ENCODE measurements at regions not wholly inside any gene's neighbourhood (a gene's known extent, or its start where the extent isn't known, plus 50 kb on each side); places are given as distances from the start of the nearest gene placed in this dataset.

DNA sequence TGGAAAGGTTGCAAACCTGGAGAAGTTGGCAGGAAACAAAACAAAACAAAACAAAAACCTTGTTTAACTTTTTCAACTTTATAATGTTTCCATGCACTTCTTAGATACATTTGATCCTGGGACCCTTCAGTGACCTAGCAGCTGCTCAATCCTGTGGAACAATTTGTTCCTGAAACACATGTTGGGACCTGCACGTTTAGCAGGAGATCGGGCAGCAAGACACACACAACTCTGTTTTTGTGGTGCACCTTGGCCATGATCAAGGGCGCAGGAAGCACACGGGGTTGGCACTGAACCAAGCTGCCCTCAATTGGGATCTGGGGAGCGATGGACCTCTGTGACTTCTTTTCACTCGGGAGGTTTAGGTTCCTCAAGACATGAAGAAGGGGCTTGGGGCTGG lies 268.7 kb downstream of the LOXHD1 start:
- Histone ChIP-seq H3K4me1 (ENCODE audit: insufficient read depth, low read length) (peaks cover 3% of the 10 kb centered on the region; the same call in 1 of the 2 replicates), H3K27me3 (ENCODE audit: insufficient read depth, low read length) (no peaks in the 10 kb centered on the region), H3K36me3 (ENCODE audit: insufficient read depth, low read length) (no peaks in the 10 kb centered on the region), H3K27ac (ENCODE audit: low read depth, low read length) (no peak overlapping the region), H3K9me3 (ENCODE audit: insufficient read depth, low read depth, low read length) (no peaks in the 10 kb centered on the region), H3K4me3 (ENCODE audit: low read length) (no peak overlapping the region), H3K9ac (ENCODE audit: low read depth, low read length) (no peak overlapping the region)
- 89% methylated on average over 6 of the region's 6 CpGs for WGBS

DNA sequence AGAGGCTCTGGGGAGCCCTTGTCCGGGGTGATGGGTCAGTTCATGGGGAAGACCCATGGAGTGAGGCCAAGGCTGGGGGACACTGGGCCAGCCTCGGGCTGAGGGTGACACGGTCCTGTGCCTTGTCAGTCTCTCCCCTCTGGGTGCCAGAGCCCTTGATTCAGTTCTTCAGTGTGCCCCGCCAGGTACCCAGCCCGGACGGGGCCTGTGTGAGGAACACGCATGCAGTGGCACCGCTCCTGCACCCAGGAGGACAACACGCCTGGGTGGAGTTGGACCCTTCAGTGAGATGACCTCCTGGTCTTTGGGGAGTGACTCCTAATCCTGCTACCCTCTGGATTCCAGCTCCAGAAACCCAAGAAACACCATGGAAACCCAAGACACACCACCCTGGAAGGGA lies 264.4 kb downstream of the LOXHD1 start:
- H3K27ac ChIP-seq (ENCODE audit: low read depth, low read length) = no peak overlapping the region
- H3K9ac ChIP-seq (ENCODE audit: low read depth, low read length) = no peak overlapping the region
- H3K27me3 ChIP-seq (ENCODE audit: insufficient read depth, low read length) = no peaks in the 10 kb centered on the region
- H3K4me3 ChIP-seq (ENCODE audit: low read length) = no peak overlapping the region
- H3K9me3 ChIP-seq (ENCODE audit: insufficient read depth, low read depth, low read length) = no peaks in the 10 kb centered on the region
- H3K36me3 ChIP-seq (ENCODE audit: insufficient read depth, low read length) = no peaks in the 10 kb centered on the region
- H3K4me1 ChIP-seq (ENCODE audit: insufficient read depth, low read length) = no peaks in the 10 kb centered on the region
- 93% methylated on average over 9 of the region's 9 CpGs for WGBS

DNA sequence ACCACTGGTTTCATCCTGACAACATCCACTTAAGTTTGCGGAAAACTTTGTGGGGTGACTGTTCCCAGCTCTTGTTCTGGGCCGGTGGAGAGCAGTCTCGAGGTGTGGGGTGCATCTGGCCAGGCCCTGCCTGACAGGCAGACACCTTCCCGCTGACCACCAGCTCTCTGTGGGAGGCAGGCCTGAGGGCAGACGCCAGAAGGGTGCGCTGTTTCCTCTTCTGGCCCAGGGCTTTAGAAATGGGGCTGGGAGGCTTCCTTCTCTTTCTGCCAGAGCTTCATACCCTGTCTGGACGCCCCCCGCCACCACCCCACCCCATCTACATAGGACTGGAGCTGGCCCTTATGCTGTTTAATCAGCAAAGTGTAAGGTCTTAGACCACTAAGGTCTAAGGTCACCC lies 263.8 kb downstream of the LOXHD1 start:
- H3K27me3 ChIP-seq (ENCODE audit: insufficient read depth, low read length) = no peaks in the 10 kb centered on the region
- 40% methylated on average over 8 of the region's 8 CpGs for WGBS
- H3K4me1 ChIP-seq (ENCODE audit: insufficient read depth, low read length) = no peaks in the 10 kb centered on the region
- H3K27ac ChIP-seq (ENCODE audit: low read depth, low read length) = no peak overlapping the region
- no peaks in the 10 kb centered on the region for H3K36me3 ChIP-seq (ENCODE audit: insufficient read depth, low read length)
- H3K4me3 ChIP-seq (ENCODE audit: low read length) = no peak overlapping the region
- H3K9ac ChIP-seq (ENCODE audit: low read depth, low read length) = no peak overlapping the region
- H3K9me3 ChIP-seq (ENCODE audit: insufficient read depth, low read depth, low read length) = no peaks in the 10 kb centered on the region

DNA sequence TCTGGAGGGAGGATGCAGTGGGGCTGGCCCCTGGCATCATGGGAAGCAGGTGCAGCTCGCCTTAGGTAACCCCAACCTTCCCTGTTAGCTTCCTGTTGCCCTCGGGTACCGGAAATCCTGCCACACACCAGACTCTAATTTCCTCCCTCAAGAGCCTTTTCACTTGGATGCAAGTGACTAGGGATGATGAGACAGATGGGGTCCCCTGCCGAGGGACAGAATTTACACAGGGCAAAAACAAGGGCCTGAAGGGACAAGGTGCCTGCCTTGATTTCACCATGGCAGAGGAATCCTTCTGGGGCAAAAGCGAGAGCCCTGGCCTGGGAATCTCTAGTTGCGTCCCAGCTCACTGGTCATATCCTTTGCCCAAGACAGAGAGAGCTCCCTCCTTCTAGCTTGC lies 263.1 kb downstream of the LOXHD1 start:
- 91% methylated on average over 6 of the region's 6 CpGs for WGBS
- Histone ChIP-seq H3K36me3 (ENCODE audit: insufficient read depth, low read length) (no peaks in the 10 kb centered on the region), H3K9me3 (ENCODE audit: insufficient read depth, low read depth, low read length) (no peaks in the 10 kb centered on the region), H3K4me1 (ENCODE audit: insufficient read depth, low read length) (no peaks in the 10 kb centered on the region), H3K4me3 (ENCODE audit: low read length) (no peak overlapping the region), H3K27ac (ENCODE audit: low read depth, low read length) (no peak overlapping the region), H3K9ac (ENCODE audit: low read depth, low read length) (no peak overlapping the region), H3K27me3 (ENCODE audit: insufficient read depth, low read length) (no peaks in the 10 kb centered on the region)

DNA sequence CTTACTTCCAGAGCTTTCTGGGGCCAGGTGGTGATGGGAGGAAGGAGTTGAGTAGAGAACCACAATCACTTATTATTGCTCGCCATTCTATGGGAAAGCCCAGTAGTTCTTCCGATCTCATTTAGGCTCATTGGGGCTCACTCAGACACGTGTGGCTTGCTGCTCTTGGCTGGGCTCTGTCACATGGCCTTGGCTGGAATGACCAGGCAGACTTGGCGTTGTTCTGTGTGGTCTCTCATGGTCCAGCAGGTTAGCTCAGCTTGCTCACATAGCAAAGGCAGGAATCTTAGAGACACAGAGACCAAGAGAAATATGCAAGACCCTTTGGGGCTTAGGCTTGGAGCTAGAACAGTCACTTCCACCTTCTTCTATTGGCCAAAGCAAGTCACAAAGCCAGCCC lies 261.2 kb downstream of the LOXHD1 start:
- WGBS = 92% methylated on average over 4 of the region's 4 CpGs

DNA sequence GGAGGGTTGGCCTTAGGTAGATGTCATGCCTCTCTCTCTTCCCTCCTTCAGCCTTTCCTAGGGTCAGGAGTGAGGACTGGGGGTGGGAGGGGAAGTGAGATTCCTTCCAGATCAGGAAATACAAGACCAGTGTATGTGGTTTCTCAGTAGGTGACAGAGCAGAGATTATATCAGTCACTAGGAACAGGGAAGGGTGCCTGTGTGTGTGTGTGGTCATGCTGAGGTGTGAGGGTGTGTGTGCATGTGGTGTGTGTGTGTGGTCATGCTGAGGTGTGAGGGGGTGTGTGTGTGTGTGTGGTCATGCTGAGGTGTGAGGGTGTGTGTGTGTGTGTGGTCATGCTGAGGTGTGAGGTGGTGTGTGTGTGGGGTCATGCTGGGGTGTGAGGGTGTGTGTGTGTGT lies 259.8 kb downstream of the LOXHD1 start:
- no peaks in the 10 kb centered on the region for H3K9me3 ChIP-seq (ENCODE audit: insufficient read depth, low read depth, low read length)
- no peaks in the 10 kb centered on the region for H3K27me3 ChIP-seq (ENCODE audit: insufficient read depth, low read length)
- H3K9ac ChIP-seq (ENCODE audit: low read depth, low read length) = no peak overlapping the region
- no peak overlapping the region for H3K4me3 ChIP-seq (ENCODE audit: low read length)
- no peak overlapping the region for H3K27ac ChIP-seq (ENCODE audit: low read depth, low read length)
- no peaks in the 10 kb centered on the region for H3K4me1 ChIP-seq (ENCODE audit: insufficient read depth, low read length)
- H3K36me3 ChIP-seq (ENCODE audit: insufficient read depth, low read length) = no peaks in the 10 kb centered on the region

More for the DNA sequence above, 261.2 kb downstream of the LOXHD1 start:
- Histone ChIP-seq H3K4me3 (ENCODE audit: low read length) (no peak overlapping the region), H3K36me3 (ENCODE audit: insufficient read depth, low read length) (no peaks in the 10 kb centered on the region), H3K9me3 (ENCODE audit: insufficient read depth, low read depth, low read length) (no peaks in the 10 kb centered on the region), H3K9ac (ENCODE audit: low read depth, low read length) (no peak overlapping the region), H3K4me1 (ENCODE audit: insufficient read depth, low read length) (no peaks in the 10 kb centered on the region), H3K27ac (ENCODE audit: low read depth, low read length) (no peak overlapping the region), H3K27me3 (ENCODE audit: insufficient read depth, low read length) (no peaks in the 10 kb centered on the region)

DNA sequence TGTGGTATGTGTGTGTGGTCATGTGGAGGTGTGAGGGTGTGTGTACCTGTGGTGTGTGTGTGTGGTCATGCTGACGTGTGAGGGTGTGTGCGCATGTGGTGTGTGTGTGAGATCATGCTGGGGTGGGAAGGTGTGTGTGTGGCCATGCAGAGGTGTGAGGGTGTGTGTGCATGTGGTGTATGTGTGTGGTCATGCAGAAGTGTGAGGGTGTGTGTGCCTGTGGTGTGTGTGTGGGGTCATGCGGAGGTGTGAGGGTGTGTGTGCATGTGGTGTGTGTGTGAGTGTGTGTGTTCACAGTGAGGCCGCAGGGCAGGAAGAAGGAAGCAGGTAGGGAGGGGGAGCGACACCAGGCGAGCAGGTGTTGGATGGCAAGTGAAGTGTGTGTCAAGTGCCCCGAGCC lies 259.0 kb downstream of the LOXHD1 start:
- H3K27ac ChIP-seq (ENCODE audit: low read depth, low read length) = no peak overlapping the region
- no peaks in the 10 kb centered on the region for H3K4me1 ChIP-seq (ENCODE audit: insufficient read depth, low read length)
- H3K9ac ChIP-seq (ENCODE audit: low read depth, low read length) = no peak overlapping the region
- H3K9me3 ChIP-seq (ENCODE audit: insufficient read depth, low read depth, low read length) = no peaks in the 10 kb centered on the region
- 89% methylated on average over 7 of the region's 7 CpGs for WGBS
- no peaks in the 10 kb centered on the region for H3K36me3 ChIP-seq (ENCODE audit: insufficient read depth, low read length)
- H3K27me3 ChIP-seq (ENCODE audit: insufficient read depth, low read length) = no peaks in the 10 kb centered on the region
- no peak overlapping the region for H3K4me3 ChIP-seq (ENCODE audit: low read length)

DNA sequence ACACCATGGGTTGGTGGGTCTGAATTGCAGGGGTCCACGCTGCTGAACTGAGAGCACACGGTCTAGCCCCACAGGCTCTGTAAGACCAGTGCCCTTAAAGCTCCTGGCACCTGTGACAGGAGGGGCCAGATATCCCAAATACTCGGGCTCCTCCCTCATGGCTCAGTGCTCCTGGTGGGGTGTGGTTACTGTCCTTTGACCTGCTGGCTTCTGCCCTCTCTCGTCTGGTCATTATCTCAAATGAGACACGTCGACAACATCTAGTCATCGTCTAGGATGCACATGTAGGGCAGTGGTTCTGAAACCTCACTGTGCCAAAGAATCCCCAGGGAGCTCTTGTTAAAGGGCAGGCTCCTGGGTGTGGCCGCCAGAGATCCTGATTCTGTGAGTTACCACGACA lies 258.4 kb downstream of the LOXHD1 start:
- no peak overlapping the region for H3K4me3 ChIP-seq (ENCODE audit: low read length)
- 93% methylated on average over 9 of the region's 9 CpGs for WGBS
- no peaks in the 10 kb centered on the region for H3K4me1 ChIP-seq (ENCODE audit: insufficient read depth, low read length)
- H3K9ac ChIP-seq (ENCODE audit: low read depth, low read length) = no peak overlapping the region
- H3K9me3 ChIP-seq (ENCODE audit: insufficient read depth, low read depth, low read length) = no peaks in the 10 kb centered on the region
- no peaks in the 10 kb centered on the region for H3K27me3 ChIP-seq (ENCODE audit: insufficient read depth, low read length)
- H3K36me3 ChIP-seq (ENCODE audit: insufficient read depth, low read length) = no peaks in the 10 kb centered on the region
- no peak overlapping the region for H3K27ac ChIP-seq (ENCODE audit: low read depth, low read length)

DNA sequence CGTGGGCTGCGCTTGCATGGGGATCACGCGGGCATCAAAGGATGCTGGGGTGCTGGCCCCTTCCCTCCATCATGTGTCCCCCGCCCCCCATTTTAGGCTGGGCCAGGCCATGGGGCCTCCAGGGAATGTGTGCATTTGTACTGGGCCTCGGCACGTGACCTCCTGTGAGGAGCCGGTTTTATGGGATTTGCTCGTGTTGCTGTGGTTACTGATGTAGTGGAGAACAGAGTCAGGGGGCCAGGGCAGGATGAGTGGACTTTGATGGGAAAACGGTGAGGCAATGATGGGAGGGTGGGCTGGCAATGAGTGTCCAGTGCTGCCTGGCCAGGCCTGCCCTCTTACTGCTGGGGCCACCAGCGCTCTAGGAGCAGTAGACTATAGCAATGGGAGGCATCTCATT lies 257.7 kb downstream of the LOXHD1 start:
- Histone ChIP-seq H3K9ac (ENCODE audit: low read depth, low read length) (no peak overlapping the region), H3K27ac (ENCODE audit: low read depth, low read length) (no peak overlapping the region), H3K4me1 (ENCODE audit: insufficient read depth, low read length) (no peaks in the 10 kb centered on the region), H3K27me3 (ENCODE audit: insufficient read depth, low read length) (no peaks in the 10 kb centered on the region), H3K4me3 (ENCODE audit: low read length) (no peak overlapping the region), H3K9me3 (ENCODE audit: insufficient read depth, low read depth, low read length) (no peaks in the 10 kb centered on the region), H3K36me3 (ENCODE audit: insufficient read depth, low read length) (no peaks in the 10 kb centered on the region)
- WGBS = 94% methylated on average over 11 of the region's 11 CpGs

DNA sequence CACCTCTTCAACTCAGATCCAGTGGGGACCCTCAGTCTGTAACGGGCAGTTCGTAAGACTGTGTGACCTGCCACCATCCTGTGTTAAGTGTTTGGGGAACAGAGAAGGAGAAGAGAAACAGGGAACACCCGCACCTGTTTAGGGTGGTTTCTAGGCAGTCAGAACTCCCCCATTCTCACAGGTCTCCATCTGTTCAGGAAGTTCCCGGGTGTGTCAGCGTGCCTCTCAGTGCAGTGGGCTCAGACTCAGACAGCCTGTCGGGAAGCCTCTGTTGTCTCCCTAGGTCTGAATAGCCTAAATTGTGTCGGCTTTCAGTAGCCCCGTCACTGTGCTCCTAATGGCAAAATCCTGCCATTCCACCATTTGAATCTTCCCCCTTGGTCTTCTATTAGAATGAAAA lies 256.6 kb downstream of the LOXHD1 start:
- Histone ChIP-seq H3K9ac (ENCODE audit: low read depth, low read length) (no peak overlapping the region), H3K36me3 (ENCODE audit: insufficient read depth, low read length) (no peaks in the 10 kb centered on the region), H3K27ac (ENCODE audit: low read depth, low read length) (no peak overlapping the region), H3K9me3 (ENCODE audit: insufficient read depth, low read depth, low read length) (no peaks in the 10 kb centered on the region), H3K27me3 (ENCODE audit: insufficient read depth, low read length) (no peaks in the 10 kb centered on the region), H3K4me3 (ENCODE audit: low read length) (no peak overlapping the region), H3K4me1 (ENCODE audit: insufficient read depth, low read length) (no peaks in the 10 kb centered on the region)
- WGBS = 87% methylated on average over 8 of the region's 8 CpGs

DNA sequence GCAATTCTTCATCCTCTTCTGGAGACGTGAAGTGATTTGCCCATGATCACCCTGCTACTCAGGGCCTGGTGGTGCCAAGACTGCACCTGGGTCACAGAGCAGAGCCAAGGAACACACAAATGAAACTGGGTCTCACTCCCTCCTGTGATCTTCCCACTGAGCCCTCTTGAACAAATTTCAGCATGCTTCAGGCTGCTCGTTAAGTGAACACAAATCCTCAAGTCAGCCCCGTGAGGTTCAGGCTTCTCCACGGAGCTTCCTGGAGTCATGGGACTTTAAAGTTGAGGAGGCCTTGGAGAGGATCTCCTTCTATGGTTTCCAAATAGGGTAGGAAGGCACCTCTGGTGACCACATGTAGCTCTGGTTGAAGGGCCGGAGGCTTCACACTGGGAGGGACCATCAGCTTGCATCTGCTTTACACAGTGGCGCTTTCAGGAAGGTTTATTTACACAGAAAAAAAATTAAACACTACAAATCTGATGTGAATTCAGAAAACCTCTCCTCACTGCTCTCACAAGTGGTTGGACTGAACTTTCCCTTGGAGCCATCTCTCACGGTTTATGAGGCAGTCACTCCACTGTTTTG lies 255.4 kb downstream of the LOXHD1 start:
- no peak overlapping the region for H3K27ac ChIP-seq (ENCODE audit: low read depth, low read length)
- no peaks in the 10 kb centered on the region for H3K9me3 ChIP-seq (ENCODE audit: insufficient read depth, low read depth, low read length)
- WGBS = 92% methylated on average over 7 of the region's 7 CpGs
- H3K27me3 ChIP-seq (ENCODE audit: insufficient read depth, low read length) = no peaks in the 10 kb centered on the region
- no peak overlapping the region for H3K4me3 ChIP-seq (ENCODE audit: low read length)
- no peaks in the 10 kb centered on the region for H3K36me3 ChIP-seq (ENCODE audit: insufficient read depth, low read length)
- no peak overlapping the region for H3K9ac ChIP-seq (ENCODE audit: low read depth, low read length)
- no peaks in the 10 kb centered on the region for H3K4me1 ChIP-seq (ENCODE audit: insufficient read depth, low read length)

DNA sequence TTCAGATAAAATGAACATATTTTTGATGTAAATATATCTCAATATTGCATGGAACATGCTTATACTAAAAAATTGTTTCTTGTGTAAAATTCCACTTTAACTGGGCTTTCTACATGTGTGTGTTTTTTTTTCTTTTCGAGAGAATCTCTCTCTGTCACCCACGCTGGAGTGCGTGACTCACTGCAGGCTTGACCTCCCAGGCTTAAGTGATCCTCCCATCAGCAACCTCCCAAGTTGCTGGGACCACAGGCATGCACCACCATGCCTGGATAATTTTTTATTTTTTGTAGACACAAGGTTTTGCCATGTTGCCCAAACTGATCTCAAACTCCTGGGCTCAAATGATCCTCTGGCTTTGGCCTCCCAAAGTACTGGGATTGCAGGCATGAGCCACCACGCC lies 254.6 kb downstream of the LOXHD1 start:
- H3K27ac ChIP-seq (ENCODE audit: low read depth, low read length) = no peak overlapping the region

More for the DNA sequence above, 254.6 kb downstream of the LOXHD1 start:
- WGBS = 79% methylated on average over 4 of the region's 4 CpGs
- Histone ChIP-seq H3K36me3 (ENCODE audit: insufficient read depth, low read length) (no peaks in the 10 kb centered on the region), H3K4me3 (ENCODE audit: low read length) (no peak overlapping the region), H3K4me1 (ENCODE audit: insufficient read depth, low read length) (no peaks in the 10 kb centered on the region), H3K27me3 (ENCODE audit: insufficient read depth, low read length) (no peaks in the 10 kb centered on the region), H3K9ac (ENCODE audit: low read depth, low read length) (no peak overlapping the region), H3K9me3 (ENCODE audit: insufficient read depth, low read depth, low read length) (no peaks in the 10 kb centered on the region)

Measured in HUES64 (cell line).